ENCODE measurements at regions not wholly inside any gene's neighbourhood (a gene's known extent, or its start where the extent isn't known, plus 50 kb on each side); places are given as distances from the start of the nearest gene placed in this dataset.

- TF ChIP-seq CTCF (IDR thresholded peaks at IDR 0.05; ENCODE audit: low read depth, low read length) = no peak
- in situ Hi-C loops (cut with HindIII; ENCODE audit: low sequenced_read_pairs) = no loop called here
- H3K4me3 ChIP-seq (ENCODE audit: low read depth, low read length) = no peak overlapping the region
- DNase-seq (ENCODE audit: low read depth, low spot score) = no peak
These were observed 151.1 kb upstream of the SLC1A4 start for GRCh38 chr2:64837925-64838641.

GRCh38 chr2:64838817-64839216 lies 150.4 kb upstream of the SLC1A4 start:
- H3K4me3 ChIP-seq (ENCODE audit: low read depth, low read length) = no peak overlapping the region
- DNase-seq (ENCODE audit: low read depth, low spot score) = peak; percentile 89
- no peak for TF ChIP-seq CTCF (IDR thresholded peaks at IDR 0.05; ENCODE audit: low read depth, low read length)
- in situ Hi-C loops (cut with HindIII; ENCODE audit: low sequenced_read_pairs) = no loop called here

- in situ Hi-C loops (cut with HindIII; ENCODE audit: low sequenced_read_pairs) = no loop called here
- no peak for TF ChIP-seq CTCF (IDR thresholded peaks at IDR 0.05; ENCODE audit: low read depth, low read length)
- no peak overlapping the region for H3K4me3 ChIP-seq (ENCODE audit: low read depth, low read length)
- no peak for DNase-seq (ENCODE audit: low read depth, low spot score)
These were observed 149.4 kb upstream of the SLC1A4 start for GRCh38 chr2:64839844-64840243.

GRCh38 chr2:64840426-64840881 lies 148.7 kb upstream of the SLC1A4 start:
- no peak for TF ChIP-seq CTCF (IDR thresholded peaks at IDR 0.05; ENCODE audit: low read depth, low read length)
- H3K4me3 ChIP-seq (ENCODE audit: low read depth, low read length) = no peak overlapping the region
- no peak for DNase-seq (ENCODE audit: low read depth, low spot score)
- in situ Hi-C loops (cut with HindIII; ENCODE audit: low sequenced_read_pairs) = no loop called here

GRCh38 chr2:64841461-64841860 lies 147.7 kb upstream of the SLC1A4 start:
- DNase-seq (ENCODE audit: low read depth, low spot score) = no peak
- no peak overlapping the region for H3K4me3 ChIP-seq (ENCODE audit: low read depth, low read length)
- no peak for TF ChIP-seq CTCF (IDR thresholded peaks at IDR 0.05; ENCODE audit: low read depth, low read length)
- in situ Hi-C loops (cut with HindIII; ENCODE audit: low sequenced_read_pairs) = no loop called here

GRCh38 chr2:64842030-64842429 lies 147.2 kb upstream of the SLC1A4 start:
- H3K4me3 ChIP-seq (ENCODE audit: low read depth, low read length) = no peak overlapping the region
- no peak for TF ChIP-seq CTCF (IDR thresholded peaks at IDR 0.05; ENCODE audit: low read depth, low read length)

More at GRCh38 chr2:64842030-64842429, 147.2 kb upstream of the SLC1A4 start:
- DNase-seq (ENCODE audit: low read depth, low spot score) = no peak
- in situ Hi-C loops (cut with HindIII; ENCODE audit: low sequenced_read_pairs) = no loop called here
